ENCODE measurements at regions not wholly inside any gene's neighbourhood (a gene's known extent, or its start where the extent isn't known, plus 50 kb on each side); places are given as distances from the start of the nearest gene placed in this dataset.

DNA sequence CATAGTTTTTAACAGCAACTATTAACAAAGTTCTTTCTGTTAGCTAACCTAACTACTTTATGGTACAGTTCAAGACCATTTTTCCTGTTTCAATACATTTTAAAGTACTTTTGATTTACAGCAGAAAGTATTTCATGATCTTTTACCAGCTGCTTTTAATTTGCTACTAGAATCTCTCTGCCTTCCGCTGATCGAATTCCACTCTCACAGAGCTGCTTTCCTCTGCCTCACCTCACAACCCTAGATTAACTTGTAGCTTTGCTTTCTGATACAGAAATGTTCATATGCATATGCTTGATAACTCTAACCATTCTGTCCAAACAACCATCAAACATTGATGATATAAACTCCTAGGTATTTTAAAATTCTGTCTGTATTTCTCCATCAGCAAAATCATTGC is 463.2 kb upstream of the ZEB2 start:
- Histone ChIP-seq H3K4me3 (ENCODE audit: low read length) (no peak overlapping the region), H3K4me1 (ENCODE audit: insufficient read depth, low read length) (no peaks in the 10 kb centered on the region), H3K36me3 (ENCODE audit: insufficient read depth, low read length) (no peaks in the 10 kb centered on the region), H3K9me3 (ENCODE audit: control insufficient read depth in 1 of 2, insufficient read depth in 1 of 2, low read length in 2 of 2) (no peaks in the 10 kb centered on the region), H3K27ac (ENCODE audit: low read depth in 1 of 2, low read length in 2 of 2) (no peak overlapping the region), H3K27me3 (ENCODE audit: control insufficient read depth in 1 of 2, insufficient read depth in 2 of 2, low read length in 2 of 2) (no peaks in the 10 kb centered on the region)
- no peaks in the 10 kb centered on the region for H3K4me1 Mint-ChIP-seq (ENCODE audit: low read depth)
- ATAC-seq (ENCODE audit: poor library complexity), result no peak
- no peaks in the 10 kb centered on the region for H3K27me3 Mint-ChIP-seq
- H3K9me3 Mint-ChIP-seq, result peaks cover 3% of the 10 kb centered on the region
- no peak for DNase-seq
- intact Hi-C loops (cut with DNase I, micrococcal nuclease), result no loop called here
- TF ChIP-seq, protein P1, sequence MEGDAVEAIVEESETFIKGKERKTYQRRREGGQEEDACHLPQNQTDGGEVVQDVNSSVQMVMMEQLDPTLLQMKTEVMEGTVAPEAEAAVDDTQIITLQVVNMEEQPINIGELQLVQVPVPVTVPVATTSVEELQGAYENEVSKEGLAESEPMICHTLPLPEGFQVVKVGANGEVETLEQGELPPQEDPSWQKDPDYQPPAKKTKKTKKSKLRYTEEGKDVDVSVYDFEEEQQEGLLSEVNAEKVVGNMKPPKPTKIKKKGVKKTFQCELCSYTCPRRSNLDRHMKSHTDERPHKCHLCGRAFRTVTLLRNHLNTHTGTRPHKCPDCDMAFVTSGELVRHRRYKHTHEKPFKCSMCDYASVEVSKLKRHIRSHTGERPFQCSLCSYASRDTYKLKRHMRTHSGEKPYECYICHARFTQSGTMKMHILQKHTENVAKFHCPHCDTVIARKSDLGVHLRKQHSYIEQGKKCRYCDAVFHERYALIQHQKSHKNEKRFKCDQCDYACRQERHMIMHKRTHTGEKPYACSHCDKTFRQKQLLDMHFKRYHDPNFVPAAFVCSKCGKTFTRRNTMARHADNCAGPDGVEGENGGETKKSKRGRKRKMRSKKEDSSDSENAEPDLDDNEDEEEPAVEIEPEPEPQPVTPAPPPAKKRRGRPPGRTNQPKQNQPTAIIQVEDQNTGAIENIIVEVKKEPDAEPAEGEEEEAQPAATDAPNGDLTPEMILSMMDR (IDR thresholded peaks at IDR 0.05), result no peak
- H3K4me3 Mint-ChIP-seq, result no peak overlapping the region
- CTCF ChIA-PET, result interaction anchor here (0.6 kb wide), 1 partner anchor 1068 kb away, joined by 3 read pairs; no protein-coding TSS in a partner anchor
- H3K27ac Mint-ChIP-seq, result no peak overlapping the region
- H3K36me3 Mint-ChIP-seq (ENCODE audit: low read depth), result no peaks in the 10 kb centered on the region
- POLR2A ChIA-PET, result no interaction called here

DNA sequence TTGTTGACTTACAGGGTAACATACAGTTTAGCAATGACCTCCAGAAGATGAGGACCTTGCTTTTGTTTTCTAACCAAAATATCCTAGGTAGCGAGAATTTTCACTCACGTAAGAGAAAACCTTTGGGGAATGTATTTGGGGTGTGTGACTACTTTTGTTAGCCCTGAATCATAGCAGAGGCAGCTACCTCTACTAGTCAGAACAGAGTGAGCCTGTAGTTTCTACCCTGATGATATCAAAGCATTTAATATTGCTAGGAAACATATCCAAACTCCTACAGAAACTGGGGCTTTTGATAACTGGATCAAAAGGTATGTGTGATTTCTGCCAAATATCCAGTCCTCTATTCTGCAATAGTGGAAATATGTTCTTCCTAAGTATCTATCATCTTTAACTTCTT is 462.6 kb upstream of the ZEB2 start:
- TF ChIP-seq, protein P1 (IDR thresholded peaks at IDR 0.05), result no peak
- ChIA-PET CTCF (no interaction called here), POLR2A (no interaction called here)
- DNase-seq (no peak), ATAC-seq (ENCODE audit: poor library complexity) (no peak)
- Mint-ChIP-seq H3K4me1 (ENCODE audit: low read depth) (no peaks in the 10 kb centered on the region), H3K9me3 (peaks cover 3% of the 10 kb centered on the region), H3K36me3 (ENCODE audit: low read depth) (no peaks in the 10 kb centered on the region), H3K27ac (no peak overlapping the region), H3K4me3 (no peak overlapping the region), H3K27me3 (no peaks in the 10 kb centered on the region)
- H3K4me3 ChIP-seq (ENCODE audit: low read length), result no peak overlapping the region
- H3K4me1 ChIP-seq (ENCODE audit: insufficient read depth, low read length), result no peaks in the 10 kb centered on the region
- intact Hi-C loops (cut with DNase I, micrococcal nuclease), result no loop called here
- H3K36me3 ChIP-seq (ENCODE audit: insufficient read depth, low read length), result no peaks in the 10 kb centered on the region
- H3K27ac ChIP-seq (ENCODE audit: low read depth in 1 of 2, low read length in 2 of 2), result no peak overlapping the region
- no peaks in the 10 kb centered on the region for H3K27me3 ChIP-seq (ENCODE audit: control insufficient read depth in 1 of 2, insufficient read depth in 2 of 2, low read length in 2 of 2)
- no peaks in the 10 kb centered on the region for H3K9me3 ChIP-seq (ENCODE audit: control insufficient read depth in 1 of 2, insufficient read depth in 1 of 2, low read length in 2 of 2)

DNA sequence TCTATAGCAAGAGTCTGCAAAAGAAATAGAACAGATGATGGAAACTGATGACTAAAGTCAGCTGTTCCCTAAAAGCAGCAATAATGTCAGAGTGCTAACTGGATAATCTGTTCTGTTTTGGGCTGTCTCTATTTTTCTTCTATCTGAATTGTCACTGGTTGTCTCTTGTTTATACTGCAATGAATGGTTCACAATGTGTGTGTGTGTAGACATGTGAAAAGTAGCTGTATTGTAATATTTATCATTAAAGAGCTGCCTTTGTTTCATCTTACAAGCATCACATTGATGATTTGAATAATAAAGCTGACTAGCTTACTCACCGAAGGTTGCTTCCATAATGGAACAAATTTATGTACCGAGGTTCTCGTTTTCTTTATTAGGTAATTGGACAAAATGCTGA is 456.0 kb upstream of the ZEB2 start:
- Histone ChIP-seq H3K4me3 (ENCODE audit: low read length) (no peak overlapping the region), H3K36me3 (ENCODE audit: insufficient read depth, low read length) (no peaks in the 10 kb centered on the region), H3K9me3 (ENCODE audit: control insufficient read depth in 1 of 2, insufficient read depth in 1 of 2, low read length in 2 of 2) (no peaks in the 10 kb centered on the region), H3K27ac (ENCODE audit: low read depth in 1 of 2, low read length in 2 of 2) (no peak overlapping the region), H3K4me1 (ENCODE audit: insufficient read depth, low read length) (no peaks in the 10 kb centered on the region), H3K27me3 (ENCODE audit: control insufficient read depth in 1 of 2, insufficient read depth in 2 of 2, low read length in 2 of 2) (no peaks in the 10 kb centered on the region)
- ATAC-seq (ENCODE audit: poor library complexity), result no peak
- DNase-seq, result no peak
- no peaks in the 10 kb centered on the region for H3K4me1 Mint-ChIP-seq (ENCODE audit: low read depth)
- H3K4me3 Mint-ChIP-seq, result no peak overlapping the region
- no peaks in the 10 kb centered on the region for H3K36me3 Mint-ChIP-seq (ENCODE audit: low read depth)
- intact Hi-C loops (cut with DNase I, micrococcal nuclease), result no loop called here
- CTCF ChIA-PET, result no interaction called here
- POLR2A ChIA-PET, result no interaction called here
- no peaks in the 10 kb centered on the region for H3K27me3 Mint-ChIP-seq
- TF ChIP-seq, protein P1 (IDR thresholded peaks at IDR 0.05), result no peak
- peaks cover 2% of the 10 kb centered on the region for H3K9me3 Mint-ChIP-seq
- no peak overlapping the region for H3K27ac Mint-ChIP-seq
